ELF-1 (cell line): ENCODE measurements at regions not wholly inside any gene's neighbourhood (a gene's known extent, or its start where the extent isn't known, plus 50 kb on each side); places are given as distances from the start of the nearest gene placed in this dataset.
A peak's percentile ranks its signal among the peaks of the same experiment; 100 is the strongest.

Experiments used
- DNase-seq: peaks from one replicate; pipeline ENCODE4 v3.0.0-alpha.2; 2016; ENCODE audit warnings: low read depth, low spot score

DNA sequence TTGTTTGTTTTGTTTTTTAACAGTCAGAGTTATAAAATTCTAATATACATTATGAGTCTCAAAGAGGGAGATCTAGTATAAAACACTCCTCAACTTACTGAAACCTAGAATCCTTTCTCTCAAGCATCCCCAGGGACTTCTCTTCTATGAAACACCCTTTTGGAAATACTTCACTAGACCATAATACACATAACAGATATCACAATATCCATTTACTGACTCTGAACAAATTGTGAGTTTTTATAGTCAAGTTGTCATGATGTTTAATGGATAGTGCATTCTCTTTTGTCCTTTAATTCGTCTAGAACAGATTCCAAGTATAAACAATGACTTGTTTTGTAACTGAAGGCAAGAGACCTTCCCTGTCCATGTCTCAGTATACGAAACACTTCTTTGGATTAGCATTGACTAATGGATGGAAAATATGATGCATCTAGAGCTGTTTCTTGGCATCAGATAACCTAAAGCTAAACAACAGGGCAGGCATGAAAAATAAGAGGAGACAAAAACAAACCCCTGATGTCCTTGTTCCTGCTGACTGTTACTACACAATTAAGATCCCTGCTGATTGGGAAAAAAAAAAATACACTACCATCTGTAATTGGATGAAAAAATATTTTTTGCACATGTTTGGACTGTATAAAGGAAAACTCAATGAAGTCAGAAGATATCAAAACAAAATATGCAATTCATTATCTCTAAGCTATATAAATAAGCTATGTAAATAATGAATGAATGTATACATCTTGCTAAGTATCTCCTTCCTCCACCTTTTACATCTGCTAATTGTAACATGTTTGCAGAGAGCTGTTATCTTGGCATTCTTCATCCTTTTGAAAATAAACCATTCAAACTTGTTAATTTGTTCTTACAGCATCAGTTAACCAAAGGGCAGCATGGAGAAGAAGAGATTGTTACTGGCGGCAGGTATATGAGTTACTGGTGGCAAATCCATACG lies 214.2 kb downstream of the LACC1 start:
- DNase-seq: no peak

DNA sequence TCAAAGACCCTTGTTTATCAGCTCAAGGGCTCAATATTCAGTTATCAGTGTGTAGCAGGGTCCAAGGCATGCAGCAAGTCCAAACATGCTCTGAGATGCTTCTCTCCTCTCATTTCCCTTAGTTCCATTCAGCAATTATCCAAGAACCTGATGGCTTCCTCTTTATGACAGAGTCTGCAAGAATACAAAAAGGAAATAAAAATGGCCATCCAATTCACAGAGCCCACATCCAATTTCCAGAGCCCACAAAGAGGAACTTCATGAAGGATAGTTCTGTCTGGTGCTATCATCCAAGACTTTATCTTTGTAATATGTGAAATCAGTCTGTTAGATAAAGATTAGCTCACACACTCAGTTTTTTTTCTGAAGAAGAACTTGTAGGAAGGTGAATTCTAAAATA lies 217.2 kb downstream of the LACC1 start:
- DNase-seq: no peak

DNA sequence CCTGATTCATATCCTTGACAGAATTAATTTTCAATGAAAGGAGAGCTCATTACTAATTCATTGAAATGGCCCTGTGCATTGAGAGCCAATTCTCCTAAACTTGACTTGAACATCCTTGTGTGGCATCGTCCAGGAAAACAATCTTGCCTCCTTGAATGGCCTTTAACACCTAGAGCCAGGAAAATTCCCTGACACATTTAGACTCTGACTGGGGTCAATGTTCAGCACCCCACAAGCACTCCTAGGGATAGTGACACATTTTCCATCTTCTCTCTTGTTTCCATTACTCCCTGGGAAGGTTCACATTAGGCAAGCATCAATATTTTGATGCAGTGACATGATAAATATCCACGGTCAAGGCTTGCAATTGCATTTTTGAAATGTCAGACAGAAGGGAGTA lies 218.9 kb downstream of the LACC1 start:
- DNase-seq: no peak

DNA sequence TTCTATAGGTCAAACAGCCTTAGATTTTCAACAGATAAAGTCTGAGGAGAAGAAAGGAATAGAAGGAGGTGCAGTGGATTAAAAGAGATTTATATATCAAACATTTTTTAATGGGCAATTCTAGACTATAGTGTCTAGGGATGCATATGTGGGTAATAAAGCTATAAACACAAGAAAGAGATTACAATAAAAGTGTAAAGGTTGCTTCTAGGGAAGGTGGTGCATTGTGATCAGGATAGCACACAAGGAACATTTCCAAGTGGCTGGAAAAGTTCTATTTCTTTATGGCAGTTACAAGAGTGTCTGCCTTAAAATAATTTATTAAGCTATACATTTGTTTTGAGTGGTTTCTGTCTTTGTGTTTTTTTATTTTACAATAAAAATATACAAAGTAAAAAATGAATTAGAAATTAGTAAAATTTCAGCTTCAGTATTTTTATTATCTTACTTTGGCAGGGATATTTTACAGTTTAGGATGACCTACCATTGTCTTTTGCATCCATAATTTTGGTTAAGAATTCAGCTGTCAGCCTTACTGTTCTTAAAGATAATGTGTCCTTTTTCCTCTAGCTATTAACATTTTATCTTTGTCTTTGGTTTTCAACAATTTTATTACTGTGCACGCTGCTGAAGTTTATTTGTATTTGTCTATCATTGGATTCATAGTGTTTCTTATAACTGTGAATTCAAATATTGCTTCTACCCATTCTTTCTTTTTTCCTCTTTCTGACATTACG lies 221.8 kb downstream of the LACC1 start:
- DNase-seq: no peak

DNA sequence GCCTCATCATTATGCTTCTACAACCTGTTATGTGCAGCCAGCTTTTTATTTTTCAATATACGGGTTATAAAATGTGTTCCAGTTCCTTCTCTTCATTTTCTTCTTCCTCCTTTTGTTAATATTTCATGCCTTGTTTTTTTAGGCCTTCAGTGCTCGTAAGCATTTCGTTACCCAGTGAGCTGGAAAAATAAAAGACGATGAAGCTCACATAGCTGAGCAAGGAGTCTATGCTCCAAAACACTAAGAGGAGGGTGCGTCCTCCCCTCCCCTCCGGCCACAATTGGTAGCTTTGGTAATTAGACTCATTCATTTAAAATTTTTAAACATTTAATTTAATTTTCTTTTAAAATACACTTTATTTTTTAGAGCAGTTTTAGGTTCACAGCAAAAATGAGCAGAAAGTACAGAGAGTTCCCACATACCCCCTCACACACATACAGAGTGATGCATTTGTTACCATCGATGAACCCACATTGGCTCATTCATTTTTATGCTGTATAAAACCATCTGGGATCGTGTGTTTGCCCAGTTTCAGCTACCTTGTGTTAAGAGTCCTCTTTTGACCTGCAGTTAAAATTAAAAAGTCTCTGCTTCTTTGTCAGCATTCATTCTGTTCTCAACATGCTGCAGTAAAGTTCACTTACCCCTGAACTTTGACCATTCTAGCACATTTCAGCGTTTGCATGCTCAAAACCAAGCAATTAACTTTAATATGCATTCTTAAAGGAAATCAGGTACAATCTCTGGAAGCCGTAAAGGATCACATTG lies 223.9 kb downstream of the LACC1 start:
- no peak for DNase-seq

DNA sequence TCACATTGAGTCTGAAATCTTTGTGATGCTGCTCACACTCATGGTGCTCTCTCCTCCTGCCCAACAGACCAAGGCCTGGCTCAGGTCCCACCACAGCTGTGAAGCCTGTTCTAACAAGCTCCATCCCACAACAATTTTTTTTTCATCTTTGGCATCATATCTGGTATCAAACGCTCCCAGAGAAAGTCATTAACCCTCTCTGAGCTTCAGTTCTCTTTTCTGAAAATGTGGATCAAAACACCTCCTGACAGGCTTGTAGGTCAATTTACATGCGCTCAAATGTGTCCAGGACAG lies 224.4 kb downstream of the LACC1 start:
- no peak for DNase-seq

DNA sequence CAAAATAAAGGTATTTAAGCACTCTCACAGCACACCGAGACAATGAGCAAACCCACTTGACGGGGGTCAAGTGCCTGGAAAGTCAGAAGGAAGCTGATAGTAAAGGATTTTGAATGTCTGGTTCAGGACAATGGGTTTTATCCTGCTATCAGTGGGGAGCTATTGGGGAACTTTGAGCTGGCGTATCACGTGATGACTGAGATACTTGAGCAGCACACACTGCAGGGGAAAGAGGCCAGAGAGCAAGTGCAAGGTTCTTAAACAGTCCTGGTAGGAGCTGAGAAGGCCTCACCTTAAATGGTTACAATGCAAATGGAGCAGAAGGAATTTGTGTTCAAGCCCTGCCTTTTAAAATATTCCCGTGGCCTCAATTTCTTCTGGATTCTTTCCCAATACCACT lies 225.3 kb downstream of the LACC1 start:
- no peak for DNase-seq

DNA sequence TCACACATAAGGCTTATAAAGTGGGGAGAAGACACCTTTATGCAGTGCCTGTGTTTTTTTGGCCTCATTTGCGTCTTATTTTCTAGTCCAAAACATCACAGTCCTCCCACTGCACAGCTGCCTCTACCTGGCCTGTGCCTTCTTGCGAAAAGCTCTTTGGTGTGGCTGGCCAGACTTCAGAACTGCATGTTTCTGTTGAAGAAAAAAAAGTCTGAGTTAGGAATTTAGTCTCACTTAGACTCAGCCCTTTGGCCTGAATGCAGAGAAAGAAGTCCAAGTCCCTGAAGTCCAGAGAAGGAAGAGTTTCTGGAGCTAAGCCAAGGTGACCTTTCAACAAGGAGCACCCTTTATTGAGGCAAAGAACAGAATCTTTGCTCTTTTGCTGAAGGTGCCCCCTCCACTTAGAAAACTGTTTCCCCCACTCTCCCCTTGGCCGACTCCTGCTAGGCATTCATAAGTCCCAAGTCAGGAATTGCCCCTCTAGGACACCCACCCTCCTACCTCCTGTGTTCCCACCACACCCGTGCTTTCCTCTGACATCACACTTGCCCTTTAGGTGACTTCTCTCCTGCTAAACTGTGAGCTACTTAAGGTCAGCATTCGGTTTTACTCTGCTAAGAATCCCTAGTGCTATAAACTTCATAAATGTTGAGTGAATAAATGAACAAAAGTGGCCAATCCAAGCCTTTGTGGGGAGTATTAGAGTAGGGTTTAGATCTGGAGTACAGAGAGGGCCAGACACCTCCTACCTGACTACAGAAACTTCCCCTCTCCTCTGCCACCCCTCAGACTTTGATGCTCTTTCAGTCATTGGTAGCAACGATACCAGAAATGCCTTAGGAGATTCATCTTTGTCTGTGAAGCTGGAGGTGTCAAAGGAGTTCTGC lies 226.8 kb downstream of the LACC1 start:
- no peak for DNase-seq

DNA sequence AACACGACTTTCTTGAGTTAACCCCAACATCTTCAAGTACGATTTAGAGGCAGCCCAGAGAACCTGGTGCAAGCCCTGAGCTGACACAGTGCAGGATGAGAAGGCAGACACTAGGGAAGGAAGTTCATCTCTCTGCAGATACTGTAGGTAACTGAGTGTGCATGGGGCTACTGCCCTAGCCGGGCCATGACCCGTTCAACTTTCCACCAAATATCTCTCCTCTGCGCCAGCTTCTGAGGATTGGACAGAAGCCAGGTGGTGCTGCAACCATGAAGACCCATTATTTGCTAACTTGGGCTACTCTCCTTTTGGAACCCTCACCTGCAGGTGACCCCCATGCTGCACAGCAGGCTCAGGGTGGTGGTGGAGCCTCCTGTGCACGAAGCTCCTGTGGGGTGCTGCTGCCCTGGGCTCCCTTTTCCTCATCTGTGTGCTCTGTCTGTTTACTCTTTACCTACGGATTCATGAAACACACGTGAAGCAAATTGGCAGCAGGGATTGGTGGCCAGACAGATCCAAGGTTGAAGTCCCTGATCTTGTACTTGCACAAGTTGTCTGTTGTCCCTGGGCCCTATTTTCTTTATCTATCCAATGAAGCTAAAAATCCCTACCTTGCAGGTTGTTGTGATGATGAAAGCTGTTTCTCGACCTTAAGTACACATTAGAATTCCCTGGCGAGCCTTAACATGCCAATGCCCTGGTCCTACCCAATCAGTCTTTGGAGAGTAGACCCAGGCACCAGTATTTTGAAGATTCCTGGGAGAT lies 227.8 kb downstream of the LACC1 start:
- DNase-seq: no peak

DNA sequence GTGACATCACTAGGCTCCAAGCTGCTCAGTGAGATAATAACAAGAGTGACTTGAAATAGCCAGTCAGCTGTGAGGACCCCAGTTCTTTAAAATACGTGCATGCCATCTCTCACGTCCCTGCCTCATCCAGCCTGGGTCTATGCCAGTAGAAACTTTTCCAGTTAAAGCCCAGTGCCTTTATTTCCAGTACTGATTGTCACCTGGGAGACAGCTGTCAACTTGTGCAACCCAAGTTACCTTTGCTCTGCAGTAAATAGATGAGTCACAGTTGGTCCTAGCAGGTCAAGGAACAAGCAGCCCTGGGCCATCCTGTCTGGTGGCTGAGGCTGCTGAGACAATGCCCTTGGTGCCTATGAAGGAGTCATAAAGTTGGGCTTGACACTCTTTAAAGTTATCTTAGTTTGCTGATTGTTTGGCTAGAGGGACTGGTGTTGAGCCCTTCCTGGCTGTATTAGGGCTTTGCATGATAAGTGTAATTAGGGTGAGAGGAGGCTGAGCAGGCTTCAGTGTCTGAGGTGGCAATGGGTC lies 228.7 kb downstream of the LACC1 start:
- DNase-seq: peak; percentile 64

DNA sequence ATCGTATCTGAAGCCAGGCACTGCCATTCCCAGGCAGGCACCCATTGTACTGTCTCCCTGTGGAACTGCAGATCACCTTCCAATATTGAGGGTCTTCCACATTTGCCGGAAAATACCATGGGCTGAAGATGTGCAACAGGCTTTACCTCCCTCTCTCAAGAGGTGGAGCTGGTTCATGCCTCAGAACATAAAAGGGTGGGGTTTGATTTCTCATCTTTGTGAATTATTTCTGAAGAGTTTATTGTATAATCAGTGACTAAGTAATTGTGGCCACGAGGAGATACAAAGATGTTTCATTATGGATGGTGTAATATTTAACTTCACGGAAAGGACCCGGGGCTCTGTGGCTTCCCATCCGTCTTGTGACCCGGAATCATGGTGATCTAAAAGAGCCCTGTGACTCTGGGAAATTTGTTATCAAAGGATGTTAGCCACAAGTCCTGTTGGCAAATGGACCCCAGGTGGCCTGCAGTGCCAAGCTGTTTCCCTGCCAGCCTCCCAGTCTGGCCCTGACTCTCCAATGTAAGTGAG lies 230.5 kb downstream of the LACC1 start:
- no peak for DNase-seq

DNA sequence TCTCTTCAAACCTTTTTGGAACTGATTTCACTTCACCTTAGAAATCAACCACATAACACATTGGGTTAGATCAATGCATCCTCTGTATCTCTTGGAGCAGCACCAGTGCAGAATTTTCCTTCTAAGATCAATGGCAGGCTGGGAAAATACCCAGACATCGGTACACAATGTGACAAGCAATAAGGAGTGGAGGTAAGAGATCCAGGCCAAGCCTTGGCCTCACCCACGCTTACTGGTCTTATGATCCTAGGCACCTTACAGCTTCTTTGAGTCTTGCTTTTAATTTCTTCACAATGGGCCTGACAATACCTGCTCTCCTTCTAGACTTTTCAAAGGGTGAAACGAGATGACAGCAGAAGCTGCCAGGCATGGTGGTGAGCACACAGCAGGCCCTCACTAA lies 232.0 kb downstream of the LACC1 start:
- no peak for DNase-seq

DNA sequence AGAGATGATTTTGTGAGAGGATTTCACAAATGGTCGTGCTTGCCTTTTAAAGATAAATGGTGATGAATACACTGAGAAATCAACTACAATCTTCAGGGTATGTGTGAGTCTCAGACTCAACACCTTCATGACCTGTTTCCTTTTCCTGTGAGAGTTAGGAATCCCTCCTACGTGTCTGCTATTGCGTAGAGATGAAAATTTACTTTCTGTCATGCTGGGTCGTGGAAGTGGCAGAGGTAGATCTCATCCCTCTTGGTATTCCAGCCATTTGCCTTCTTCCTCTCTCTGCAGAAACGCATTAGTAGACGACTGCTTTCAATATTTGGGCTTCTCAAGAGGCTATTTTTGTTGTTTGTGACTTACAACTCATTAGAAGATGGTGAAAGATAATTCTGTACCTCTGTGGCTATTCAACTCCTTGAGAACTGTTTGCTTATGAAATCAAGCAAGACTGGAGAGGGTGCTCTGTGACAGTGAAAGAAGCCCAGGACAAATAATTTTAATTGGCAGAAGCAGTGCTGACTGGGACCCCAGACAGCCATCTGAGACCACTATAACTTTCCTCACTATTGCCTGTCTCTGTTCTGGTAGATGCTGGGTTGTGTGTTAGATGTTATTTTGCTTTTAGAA lies 233.1 kb downstream of the LACC1 start:
- DNase-seq: no peak

DNA sequence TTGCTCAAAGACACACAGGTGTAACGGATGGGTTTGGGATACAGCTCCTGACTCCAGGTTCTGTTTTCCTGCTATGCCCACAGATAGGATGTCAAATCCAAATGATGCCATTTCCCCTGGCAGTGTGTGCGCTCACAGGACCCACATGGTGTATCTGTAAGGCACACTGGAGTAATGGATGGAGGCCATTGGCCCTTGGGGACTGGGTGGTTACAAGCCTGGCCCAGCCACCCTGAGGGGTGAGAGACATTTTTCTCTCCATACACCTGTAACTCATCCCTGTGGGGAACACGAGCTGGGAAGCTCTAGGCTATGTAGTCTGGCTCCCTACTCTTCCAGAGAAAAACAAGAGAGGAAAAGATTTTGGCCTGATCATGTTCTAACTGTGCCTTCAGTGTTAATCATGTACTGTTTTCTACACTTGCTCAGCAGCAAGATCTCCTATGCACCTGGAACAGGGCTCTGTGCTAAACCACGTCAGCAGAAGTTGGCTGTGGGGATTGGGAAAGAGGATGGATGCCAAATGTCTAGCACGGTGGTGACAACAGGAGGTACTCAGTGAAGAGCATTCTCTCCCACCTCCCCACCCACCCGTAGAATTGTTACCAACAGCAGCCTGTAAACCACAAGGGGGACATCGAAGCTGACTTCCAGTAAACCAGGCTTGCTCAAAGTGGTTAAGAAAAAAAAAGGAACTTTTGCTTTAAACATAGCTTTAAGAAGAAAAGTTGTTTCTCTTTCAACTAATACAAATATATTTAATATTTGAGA lies 237.0 kb downstream of the LACC1 start:
- DNase-seq: peak; percentile 21

DNA sequence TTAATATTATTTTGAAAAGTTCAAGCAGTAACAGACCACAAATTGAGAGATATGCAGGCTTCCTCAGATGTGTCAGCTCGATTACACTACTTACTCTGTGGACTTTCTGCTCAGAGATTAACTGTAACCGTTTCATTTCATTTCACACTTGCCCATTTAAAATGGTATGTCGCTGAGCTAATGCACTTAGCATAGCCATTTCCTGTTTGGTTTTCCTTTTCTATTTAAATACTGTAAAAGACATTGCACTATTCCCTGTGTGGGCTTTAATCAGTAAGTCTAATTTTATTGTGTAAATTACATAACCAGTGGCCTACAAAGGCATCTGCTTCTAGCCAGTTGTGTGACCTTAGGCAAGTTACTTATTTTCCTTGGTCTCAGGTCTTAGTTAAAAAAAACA lies 237.6 kb downstream of the LACC1 start:
- no peak for DNase-seq

DNA sequence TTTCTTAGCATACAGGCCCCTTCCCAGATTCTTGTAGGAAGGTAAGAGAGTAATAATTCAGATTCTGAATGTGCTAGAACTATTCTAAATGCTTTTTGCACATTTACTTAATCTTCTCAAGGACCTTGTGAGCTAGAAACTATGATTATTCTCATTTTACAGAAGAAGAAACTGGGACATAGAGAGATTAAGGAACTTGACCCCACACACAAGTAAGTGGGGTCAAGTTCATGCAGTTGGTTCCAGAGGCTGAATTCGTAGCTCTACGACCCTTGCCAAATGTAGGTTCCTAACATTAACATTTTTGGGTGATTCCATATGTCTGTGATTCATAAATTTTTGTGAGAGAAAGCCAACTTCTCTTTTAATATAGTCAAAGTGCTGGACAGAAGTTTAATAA lies 238.1 kb downstream of the LACC1 start:
- no peak for DNase-seq

DNA sequence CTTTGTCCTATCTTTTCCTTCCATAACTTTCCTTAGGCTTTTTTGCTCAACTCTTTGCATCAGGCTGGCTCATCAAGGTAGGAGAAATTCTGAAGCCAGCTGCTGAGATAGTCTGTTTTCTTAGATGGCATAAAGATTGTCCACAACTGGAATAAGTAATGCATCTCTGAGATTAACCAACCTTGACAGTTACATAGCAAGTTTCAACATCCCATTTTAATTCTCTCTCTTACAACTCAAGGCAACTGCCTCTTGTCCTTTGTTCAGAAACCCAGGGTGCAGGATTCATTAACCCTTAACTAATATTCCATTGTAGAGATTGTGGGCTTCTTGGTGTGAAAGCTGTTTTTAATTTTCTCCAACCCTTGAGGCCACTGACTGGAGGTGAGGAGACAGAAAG lies 239.2 kb downstream of the LACC1 start:
- no peak for DNase-seq

DNA sequence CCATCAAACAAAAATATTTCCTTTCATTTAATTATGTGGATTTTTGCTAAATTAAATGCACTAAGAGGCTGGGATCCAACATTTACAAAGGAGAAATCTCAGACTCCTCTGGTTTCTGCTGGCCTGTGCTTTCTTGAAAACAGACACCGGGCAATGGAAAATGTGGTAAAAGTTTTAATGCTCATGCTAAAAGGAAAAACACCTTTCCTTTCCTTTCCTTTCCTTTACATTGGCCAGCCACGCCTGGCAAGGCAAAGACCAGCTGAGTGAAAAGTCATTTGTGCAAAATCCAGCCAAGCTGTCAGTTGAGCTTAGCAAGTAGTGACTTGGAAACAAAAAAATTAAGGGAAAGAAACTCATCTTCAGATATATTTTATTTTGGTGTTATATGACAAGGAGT lies 240.3 kb downstream of the LACC1 start:
- no peak for DNase-seq
